ENCODE measurements at regions not wholly inside any gene's neighbourhood (a gene's known extent, or its start where the extent isn't known, plus 50 kb on each side); places are given as distances from the start of the nearest gene placed in this dataset.

DNA sequence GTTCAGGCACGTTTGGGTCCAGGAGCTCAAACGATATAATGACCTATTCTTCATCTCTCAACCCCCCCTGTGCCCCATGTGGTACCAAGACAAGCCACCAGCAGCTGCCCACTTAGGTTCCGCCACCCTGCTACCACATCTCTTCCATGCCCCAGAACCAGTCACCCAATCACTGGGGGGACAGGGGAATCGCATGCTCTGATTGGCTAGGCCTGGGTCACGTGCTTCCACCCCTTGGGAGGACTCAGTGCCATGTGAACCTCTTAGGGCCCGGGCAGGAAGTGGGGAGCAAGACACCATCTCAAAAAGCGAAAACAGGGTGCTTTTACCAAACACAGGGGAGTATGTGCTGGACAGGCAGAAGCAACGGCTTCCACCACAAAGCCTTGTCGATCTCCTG lies 91.3 kb downstream of the KATNIP start:
- TF ChIP-seq POLR2AphosphoS5 (IDR thresholded peaks at IDR 0.05; ENCODE audit: low read depth, low read length) = no peak
- no peak for TF ChIP-seq EZH2 (IDR thresholded peaks at IDR 0.05)
- TF ChIP-seq, protein P1, sequence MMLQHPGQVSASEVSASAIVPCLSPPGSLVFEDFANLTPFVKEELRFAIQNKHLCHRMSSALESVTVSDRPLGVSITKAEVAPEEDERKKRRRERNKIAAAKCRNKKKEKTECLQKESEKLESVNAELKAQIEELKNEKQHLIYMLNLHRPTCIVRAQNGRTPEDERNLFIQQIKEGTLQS (IDR thresholded peaks at IDR 0.05) = no peak
- TF ChIP-seq, protein P2, sequence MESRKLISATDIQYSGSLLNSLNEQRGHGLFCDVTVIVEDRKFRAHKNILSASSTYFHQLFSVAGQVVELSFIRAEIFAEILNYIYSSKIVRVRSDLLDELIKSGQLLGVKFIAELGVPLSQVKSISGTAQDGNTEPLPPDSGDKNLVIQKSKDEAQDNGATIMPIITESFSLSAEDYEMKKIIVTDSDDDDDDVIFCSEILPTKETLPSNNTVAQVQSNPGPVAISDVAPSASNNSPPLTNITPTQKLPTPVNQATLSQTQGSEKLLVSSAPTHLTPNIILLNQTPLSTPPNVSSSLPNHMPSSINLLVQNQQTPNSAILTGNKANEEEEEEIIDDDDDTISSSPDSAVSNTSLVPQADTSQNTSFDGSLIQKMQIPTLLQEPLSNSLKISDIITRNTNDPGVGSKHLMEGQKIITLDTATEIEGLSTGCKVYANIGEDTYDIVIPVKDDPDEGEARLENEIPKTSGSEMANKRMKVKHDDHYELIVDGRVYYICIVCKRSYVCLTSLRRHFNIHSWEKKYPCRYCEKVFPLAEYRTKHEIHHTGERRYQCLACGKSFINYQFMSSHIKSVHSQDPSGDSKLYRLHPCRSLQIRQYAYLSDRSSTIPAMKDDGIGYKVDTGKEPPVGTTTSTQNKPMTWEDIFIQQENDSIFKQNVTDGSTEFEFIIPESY (IDR thresholded peaks at IDR 0.05; ENCODE audit: extremely low read depth, insufficient replicate concordance, low read length) = no peak
- TF ChIP-seq, protein P3, sequence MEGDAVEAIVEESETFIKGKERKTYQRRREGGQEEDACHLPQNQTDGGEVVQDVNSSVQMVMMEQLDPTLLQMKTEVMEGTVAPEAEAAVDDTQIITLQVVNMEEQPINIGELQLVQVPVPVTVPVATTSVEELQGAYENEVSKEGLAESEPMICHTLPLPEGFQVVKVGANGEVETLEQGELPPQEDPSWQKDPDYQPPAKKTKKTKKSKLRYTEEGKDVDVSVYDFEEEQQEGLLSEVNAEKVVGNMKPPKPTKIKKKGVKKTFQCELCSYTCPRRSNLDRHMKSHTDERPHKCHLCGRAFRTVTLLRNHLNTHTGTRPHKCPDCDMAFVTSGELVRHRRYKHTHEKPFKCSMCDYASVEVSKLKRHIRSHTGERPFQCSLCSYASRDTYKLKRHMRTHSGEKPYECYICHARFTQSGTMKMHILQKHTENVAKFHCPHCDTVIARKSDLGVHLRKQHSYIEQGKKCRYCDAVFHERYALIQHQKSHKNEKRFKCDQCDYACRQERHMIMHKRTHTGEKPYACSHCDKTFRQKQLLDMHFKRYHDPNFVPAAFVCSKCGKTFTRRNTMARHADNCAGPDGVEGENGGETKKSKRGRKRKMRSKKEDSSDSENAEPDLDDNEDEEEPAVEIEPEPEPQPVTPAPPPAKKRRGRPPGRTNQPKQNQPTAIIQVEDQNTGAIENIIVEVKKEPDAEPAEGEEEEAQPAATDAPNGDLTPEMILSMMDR (IDR thresholded peaks at IDR 0.05 in 2 of 3, conservative IDR thresholded peaks at IDR 0.05 in 1 of 3; ENCODE audit: borderline replicate concordance in 1 of 3, insufficient read depth in 1 of 3, low read depth in 2 of 3, low read length in 2 of 3) = no peak
- no peak for TF ChIP-seq JUND (IDR thresholded peaks at IDR 0.05)
